HepG2 (cell line): ENCODE measurements at regions not wholly inside any gene's neighbourhood (a gene's known extent, or its start where the extent isn't known, plus 50 kb on each side); places are given as distances from the start of the nearest gene placed in this dataset.

ENCODE experiments used
- FOXM1 ChIP-seq: sonication (generic); formaldehyde crosslinking; IDR thresholded peaks from 2 replicates; pipeline ENCODE4 v1.5.0; 2020; ENCODE audit warnings: missing genetic modification reagents
- MTF1 ChIP-seq: sonication (generic); formaldehyde crosslinking; IDR thresholded peaks from 2 replicates; pipeline ENCODE4 v1.5.0; 2020; ENCODE audit warnings: missing genetic modification reagents
- PRDM10 ChIP-seq: sonication (generic); formaldehyde crosslinking; IDR thresholded peaks from 2 replicates; pipeline ENCODE4 v1.4.0; 2020; ENCODE audit warnings: low read depth, missing genetic modification reagents
- RBFOX2 ChIP-seq: fragments of 200-400 bp; formaldehyde crosslinking; IDR thresholded peaks from 2 replicates; pipeline ENCODE4 v1.6.1; 2017; ENCODE audit warnings: low read depth, mild to moderate bottlenecking, low read length
- THAP8 ChIP-seq: sonication (generic); formaldehyde crosslinking; IDR thresholded peaks from 2 replicates; pipeline ENCODE4 v1.5.1; 2020; ENCODE audit warnings: missing genetic modification reagents, mild to moderate bottlenecking, borderline replicate concordance
- THYN1 ChIP-seq: sonication (generic); formaldehyde crosslinking; IDR thresholded peaks from 2 replicates; pipeline ENCODE4 v1.8.1; 2023; ENCODE audit warnings: low read depth, mild to moderate bottlenecking, moderate library complexity, missing genetic modification reagents, borderline replicate concordance
- ZNF512B ChIP-seq: sonication (generic); formaldehyde crosslinking; IDR thresholded peaks from 2 replicates; pipeline ENCODE4 v1.5.1; 2020; ENCODE audit warnings: missing genetic modification reagents, mild to moderate bottlenecking, borderline replicate concordance
- ZNF878 ChIP-seq: sonication (generic); formaldehyde crosslinking; IDR thresholded peaks from 2 replicates; pipeline ENCODE4 v1.8.1; 2023; ENCODE audit warnings: mild to moderate bottlenecking, missing genetic modification reagents, moderate library complexity
- ZXDC ChIP-seq: sonication (generic); formaldehyde crosslinking; IDR thresholded peaks from 2 replicates; pipeline ENCODE4 v1.5.0; 2020; ENCODE audit warnings: mild to moderate bottlenecking, missing genetic modification reagents

- TF ChIP-seq THYN1 (CRISPR knock-in tag) (no peak), ZNF512B (no peak), ZXDC (CRISPR knock-in tag) (no peak), ZNF878 (CRISPR knock-in tag) (no peak), MTF1 (no peak), THAP8 (CRISPR knock-in tag) (no peak), RBFOX2 (no peak), PRDM10 (no peak), FOXM1 (CRISPR knock-in tag) (no peak)
Measured at GRCh38 chr18:25454730-25455129, 102.8 kb upstream of the ZNF521 start (continued).
